ENCODE measurements at regions not wholly inside any gene's neighbourhood (a gene's known extent, or its start where the extent isn't known, plus 50 kb on each side); places are given as distances from the start of the nearest gene placed in this dataset.
A peak's percentile ranks its signal among the peaks of the same experiment; 100 is the strongest.

GRCh38 chr6:129936329-129937165 lies 75.4 kb upstream of the TMEM244 start:
- DNase-seq (ENCODE audit: low read depth), result peak; percentile 56
- TF ChIP-seq, protein P1, sequence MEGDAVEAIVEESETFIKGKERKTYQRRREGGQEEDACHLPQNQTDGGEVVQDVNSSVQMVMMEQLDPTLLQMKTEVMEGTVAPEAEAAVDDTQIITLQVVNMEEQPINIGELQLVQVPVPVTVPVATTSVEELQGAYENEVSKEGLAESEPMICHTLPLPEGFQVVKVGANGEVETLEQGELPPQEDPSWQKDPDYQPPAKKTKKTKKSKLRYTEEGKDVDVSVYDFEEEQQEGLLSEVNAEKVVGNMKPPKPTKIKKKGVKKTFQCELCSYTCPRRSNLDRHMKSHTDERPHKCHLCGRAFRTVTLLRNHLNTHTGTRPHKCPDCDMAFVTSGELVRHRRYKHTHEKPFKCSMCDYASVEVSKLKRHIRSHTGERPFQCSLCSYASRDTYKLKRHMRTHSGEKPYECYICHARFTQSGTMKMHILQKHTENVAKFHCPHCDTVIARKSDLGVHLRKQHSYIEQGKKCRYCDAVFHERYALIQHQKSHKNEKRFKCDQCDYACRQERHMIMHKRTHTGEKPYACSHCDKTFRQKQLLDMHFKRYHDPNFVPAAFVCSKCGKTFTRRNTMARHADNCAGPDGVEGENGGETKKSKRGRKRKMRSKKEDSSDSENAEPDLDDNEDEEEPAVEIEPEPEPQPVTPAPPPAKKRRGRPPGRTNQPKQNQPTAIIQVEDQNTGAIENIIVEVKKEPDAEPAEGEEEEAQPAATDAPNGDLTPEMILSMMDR (IDR thresholded peaks at IDR 0.05; ENCODE audit: insufficient read depth, low read depth, low read length), result peak; percentile 41
- no peak overlapping the region for H3K4me3 ChIP-seq (ENCODE audit: low read depth, low read length)

DNA sequence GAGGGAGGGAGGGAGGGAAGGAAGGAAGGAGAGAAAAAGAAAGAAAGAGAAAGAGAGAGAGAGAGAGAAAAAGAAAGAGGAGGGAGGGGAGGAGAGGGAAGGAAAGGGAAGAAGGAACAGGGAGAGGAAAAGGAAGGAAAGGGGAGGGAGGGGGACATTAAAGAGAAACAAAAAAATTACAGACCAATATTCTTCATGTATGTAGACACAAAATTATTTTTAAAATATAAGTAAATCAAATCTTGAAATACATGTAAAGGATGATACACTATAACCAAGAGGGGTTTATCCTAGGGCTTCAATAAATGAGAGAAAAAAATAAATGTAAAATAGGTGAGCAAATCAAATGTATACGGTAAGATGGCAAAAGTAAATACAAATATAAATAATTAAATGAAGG lies 71.2 kb upstream of the TMEM244 start:
- TF ChIP-seq, protein P1 (IDR thresholded peaks at IDR 0.05; ENCODE audit: insufficient read depth, low read depth, low read length), result no peak
- DNase-seq (ENCODE audit: low read depth), result no peak
- H3K4me3 ChIP-seq (ENCODE audit: low read depth, low read length), result no peak overlapping the region

DNA sequence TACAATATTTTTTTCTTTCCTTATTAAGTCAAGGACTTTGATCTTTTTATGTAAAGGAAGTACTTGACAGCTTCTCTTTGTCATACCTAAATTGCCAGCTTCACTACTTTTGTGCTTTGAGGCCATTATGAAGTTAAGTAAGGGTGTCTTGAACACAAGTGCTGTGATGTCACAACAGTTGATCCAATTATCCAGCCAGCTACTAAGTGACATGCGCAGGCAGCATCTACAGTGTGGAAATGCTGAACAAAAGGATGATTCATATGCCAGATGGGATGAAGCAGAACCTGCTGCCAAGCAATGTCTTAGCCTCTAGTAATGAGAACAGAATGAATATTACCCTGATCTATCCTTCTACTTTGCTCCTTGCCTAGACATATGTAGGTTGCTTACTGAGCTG lies 68.3 kb upstream of the TMEM244 start:
- peak; percentile 66 for DNase-seq (ENCODE audit: low read depth)
- H3K4me3 ChIP-seq (ENCODE audit: low read depth, low read length), result no peak overlapping the region
- TF ChIP-seq, protein P1 (IDR thresholded peaks at IDR 0.05; ENCODE audit: insufficient read depth, low read depth, low read length), result no peak

DNA sequence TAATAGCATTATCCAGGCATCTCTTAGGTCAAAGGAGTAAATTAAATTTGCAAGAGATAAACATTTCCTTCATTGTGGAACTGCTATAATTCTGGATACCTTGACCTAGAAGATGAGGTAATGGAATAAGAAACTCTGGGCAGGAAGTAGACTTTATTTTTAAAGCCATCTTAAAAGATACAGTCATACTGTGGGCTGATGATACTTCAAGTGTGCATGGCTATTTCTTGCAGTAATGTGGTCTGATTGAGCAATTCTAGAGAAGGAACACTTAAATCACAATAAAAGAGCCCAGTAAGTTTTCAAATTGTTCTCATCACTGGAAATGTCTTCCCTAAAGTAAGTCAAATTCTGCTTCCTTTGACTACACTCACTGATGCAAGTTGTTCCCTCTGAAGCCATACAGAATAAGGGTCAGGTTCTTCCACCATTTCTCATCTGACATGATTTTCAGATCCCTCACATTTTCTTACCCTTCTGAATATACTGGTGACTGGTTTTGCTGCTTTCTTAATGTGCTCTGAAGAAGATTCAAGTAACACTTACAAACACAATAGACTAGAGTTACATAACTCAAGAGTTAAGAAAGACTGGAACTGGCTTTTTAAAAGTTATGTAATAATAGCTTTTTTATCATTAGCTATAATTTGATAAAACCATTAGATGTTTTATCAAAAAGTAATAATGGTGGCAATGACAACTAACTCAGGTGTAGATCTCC lies 62.6 kb upstream of the TMEM244 start:
- no peak overlapping the region for H3K4me3 ChIP-seq (ENCODE audit: low read depth, low read length)
- DNase-seq (ENCODE audit: low read depth), result peak; percentile 43
- TF ChIP-seq, protein P1 (IDR thresholded peaks at IDR 0.05; ENCODE audit: insufficient read depth, low read depth, low read length), result no peak

- no peak for DNase-seq (ENCODE audit: low read depth)
- TF ChIP-seq, protein P1 (IDR thresholded peaks at IDR 0.05; ENCODE audit: insufficient read depth, low read depth, low read length), result no peak
- H3K4me3 ChIP-seq (ENCODE audit: low read depth, low read length), result no peak overlapping the region
These were observed 60.2 kb upstream of the TMEM244 start for GRCh38 chr6:129921169-129921817.

DNA sequence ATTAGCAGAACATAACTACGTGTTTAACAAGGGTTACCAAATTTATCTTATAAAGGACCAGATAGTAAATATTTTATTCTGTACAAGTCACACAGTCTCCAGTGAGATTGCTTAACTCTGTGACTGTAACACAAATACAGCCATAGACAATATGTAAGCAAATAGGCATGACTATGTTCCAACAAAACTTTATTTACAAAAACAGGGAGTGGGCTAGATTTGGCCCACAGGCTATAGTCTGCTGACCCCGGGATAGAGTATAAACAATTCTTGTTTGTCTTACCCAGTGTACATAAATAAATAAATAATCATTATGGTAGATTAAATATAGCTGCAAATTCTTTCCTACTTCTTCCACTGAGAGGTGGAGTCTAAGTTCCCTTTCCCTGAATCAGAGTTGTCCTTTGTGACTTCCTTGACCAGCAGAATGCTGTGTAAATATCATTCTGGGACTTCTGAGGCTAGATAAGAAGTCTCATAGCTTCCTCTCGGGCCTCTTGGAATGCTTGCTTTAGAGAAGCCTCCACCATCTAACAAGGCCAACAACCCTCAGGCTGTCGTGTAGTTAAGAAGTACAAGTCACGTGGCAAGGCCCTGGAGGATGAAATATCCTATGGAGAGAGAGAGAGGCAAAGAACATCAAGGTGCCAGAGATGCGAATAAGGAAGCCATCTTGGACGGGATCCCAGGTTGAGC lies 59.1 kb upstream of the TMEM244 start:
- peak; percentile 38 for DNase-seq (ENCODE audit: low read depth)
- TF ChIP-seq, protein P1 (IDR thresholded peaks at IDR 0.05; ENCODE audit: insufficient read depth, low read depth, low read length), result no peak
- no peak overlapping the region for H3K4me3 ChIP-seq (ENCODE audit: low read depth, low read length)
